ENCODE measurements at regions not wholly inside any gene's neighbourhood (a gene's known extent, or its start where the extent isn't known, plus 50 kb on each side); places are given as distances from the start of the nearest gene placed in this dataset.

DNA sequence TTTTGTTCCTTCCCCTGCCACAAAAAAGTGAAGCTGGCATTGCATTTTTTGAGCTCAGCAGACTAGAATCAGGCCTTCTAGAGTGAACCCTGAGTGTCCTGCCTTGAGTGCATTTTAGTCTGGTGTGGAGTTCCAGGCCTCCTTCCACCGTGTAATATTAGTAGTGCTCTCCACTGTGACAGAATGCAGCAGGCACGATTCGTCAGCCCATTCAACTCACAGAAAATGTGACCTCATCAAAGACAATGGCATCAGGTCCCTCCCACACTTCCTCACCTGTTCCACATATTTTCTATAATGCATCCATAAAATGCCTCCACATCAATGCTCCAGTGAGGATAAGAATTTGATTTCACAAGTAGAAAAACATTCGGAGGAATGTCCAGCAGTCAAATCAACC lies 227.6 kb downstream of the FGF9 start:
- Histone ChIP-seq H3K9me3 (ENCODE audit: insufficient read depth in 2 of 2, low read depth in 1 of 2, low read length in 1 of 2) (no peaks in the 10 kb centered on the region), H3K79me2 (ENCODE audit: control insufficient read depth in 1 of 2, insufficient read depth in 2 of 2, low read length in 2 of 2) (no peaks in the 10 kb centered on the region), H3K4me3 (ENCODE audit: extremely low read depth in 1 of 4, insufficient read depth in 2 of 4, low read depth in 3 of 4, low read length in 4 of 4) (no peak overlapping the region), H2BK15ac (ENCODE audit: low read length) (no peak overlapping the region), H3K27ac (ENCODE audit: low read depth, low read length) (no peak overlapping the region), H4K8ac (ENCODE audit: extremely low read depth, insufficient read depth, low read length) (no peak overlapping the region), H2BK120ac (replicated peaks; ENCODE audit: low read depth, low read length) (no peak overlapping the region), H2AFZ (ENCODE audit: low read length) (no peak overlapping the region), H3K23me2 (ENCODE audit: low read depth, low read length) (no peaks in the 10 kb centered on the region), H3K4me1 (replicated peaks in 1 of 4; ENCODE audit: control insufficient read depth in 3 of 4, insufficient read depth in 4 of 4, low read length in 3 of 4) (no peaks in the 10 kb centered on the region), H3K27me3 (replicated peaks in 1 of 4; ENCODE audit: control insufficient read depth in 3 of 4, extremely low read depth in 1 of 4, insufficient read depth in 3 of 4, low read length in 3 of 4) (no peaks in the 10 kb centered on the region), H2AK5ac (ENCODE audit: low read depth, low read length) (no peak overlapping the region), H2BK12ac (ENCODE audit: low read depth, low read length) (no peak overlapping the region), H4K5ac (ENCODE audit: insufficient read length, low read depth, low read length) (no peak overlapping the region), H3K4me2 (ENCODE audit: insufficient read depth in 1 of 2, low read depth in 2 of 2, low read length in 2 of 2) (no peak overlapping the region), H3K23ac (ENCODE audit: insufficient read length) (no peak overlapping the region), H3K14ac (ENCODE audit: insufficient read length) (no peak overlapping the region), H3K36me3 (ENCODE audit: control insufficient read depth in 2 of 4, insufficient read depth in 4 of 4, low read length in 3 of 4) (no peaks in the 10 kb centered on the region), H4K91ac (replicated peaks; ENCODE audit: insufficient read length, low read length) (no peak overlapping the region), H3K18ac (ENCODE audit: extremely low read depth, low read length) (no peak overlapping the region), H3K4ac (replicated peaks; ENCODE audit: insufficient read length, low read depth, low read length) (no peak overlapping the region), H2BK20ac (ENCODE audit: low read length) (no peak overlapping the region), H3K79me1 (ENCODE audit: low read depth, low read length) (no peaks in the 10 kb centered on the region), H2BK5ac (ENCODE audit: low read depth, low read length) (no peak overlapping the region), H4K20me1 (replicated peaks in 1 of 2; ENCODE audit: control insufficient read depth in 1 of 2, insufficient read depth in 2 of 2, low read length in 2 of 2) (no peaks in the 10 kb centered on the region), H3K56ac (replicated peaks; ENCODE audit: insufficient read length, low read depth, low read length) (no peak overlapping the region), H3K9ac (replicated peaks in 1 of 4; ENCODE audit: extremely low read depth in 1 of 4, low read depth in 3 of 4, low read length in 3 of 4) (no peak overlapping the region)
- WGBS, 2 experiments (ENCODE audit: extremely low coverage in 1 of 2, insufficient coverage in 1 of 2, insufficient read length in 1 of 2, insufficient replicate concordance in 2 of 2, low coverage in 1 of 2, low lambda C conversion rate in 2 of 2, missing lambda C conversion rate in 1 of 2): 77% methylated on average over 4 of the region's 4 CpGs; no CpG with 5 or more reads in 1 of the 2 experiments
- FAIRE-seq (no peak), DNase-seq (ENCODE audit: low read depth in 1 of 2, low spot score in 2 of 2) (no peak)
- TF ChIP-seq SP1 (IDR thresholded peaks at IDR 0.05; ENCODE audit: low read depth, low read length): no peak
- TF ChIP-seq RNF2 (IDR thresholded peaks at IDR 0.05; ENCODE audit: borderline replicate concordance, low read depth, low read length, missing control alignments, poor library complexity, severe bottlenecking): no peak
- TF ChIP-seq TCF12 (IDR thresholded peaks at IDR 0.05; ENCODE audit: low read depth, low read length): no peak
- no peak for TF ChIP-seq SRF (IDR thresholded peaks at IDR 0.05; ENCODE audit: low read depth, low read length)
- no peak for TF ChIP-seq TAF1 (IDR thresholded peaks at IDR 0.05; ENCODE audit: low read depth, low read length)
- TF ChIP-seq SIN3A (conservative IDR thresholded peaks at IDR 0.05 in 1 of 2, IDR thresholded peaks at IDR 0.05 in 1 of 2; ENCODE audit: low read depth in 1 of 2, low read length in 2 of 2): no peak
- no peak for TF ChIP-seq KDM4A (IDR thresholded peaks at IDR 0.05; ENCODE audit: low read depth, low read length, severe bottlenecking)
- TF ChIP-seq KDM5A (IDR thresholded peaks at IDR 0.05; ENCODE audit: low read length): no peak
- no peak for TF ChIP-seq CTCF (IDR thresholded peaks at IDR 0.05; ENCODE audit: control extremely low read depth in 1 of 3, insufficient read depth in 1 of 3, low read depth in 1 of 3, low read length in 3 of 3)
- TF ChIP-seq MAFK (IDR thresholded peaks at IDR 0.05; ENCODE audit: low read depth, low read length): no peak
- TF ChIP-seq KDM1A (IDR thresholded peaks at IDR 0.05; ENCODE audit: borderline replicate concordance, low read length): no peak
- no peak for TF ChIP-seq BRCA1 (IDR thresholded peaks at IDR 0.05; ENCODE audit: low read depth, low read length)
- ChIA-PET CTCF (ENCODE audit: partially characterized antibody) (interaction anchor here (0.7 to 1.7 kb wide), 5 partner anchors 11 to 89 kb away, joined by 3 to 8 read pairs (median 3); no protein-coding TSS in a partner anchor), POLR2A (ENCODE audit: partially characterized antibody) (no interaction called here)
